T1000 (cell line): ENCODE measurements at regions not wholly inside any gene's neighbourhood (a gene's known extent, or its start where the extent isn't known, plus 50 kb on each side); places are given as distances from the start of the nearest gene placed in this dataset.
"Not testable (repeated sequence)": the region's sequence is repeated elsewhere in the genome, so short reads cannot be mapped to it uniquely, and the experiment has no call there.

Experiments used
- DNase-seq: peaks from one replicate; lab custom pipeline; 2025; ENCODE audit warnings: mixed read lengths; lab: John Stamatoyannopoulos, UW

DNA sequence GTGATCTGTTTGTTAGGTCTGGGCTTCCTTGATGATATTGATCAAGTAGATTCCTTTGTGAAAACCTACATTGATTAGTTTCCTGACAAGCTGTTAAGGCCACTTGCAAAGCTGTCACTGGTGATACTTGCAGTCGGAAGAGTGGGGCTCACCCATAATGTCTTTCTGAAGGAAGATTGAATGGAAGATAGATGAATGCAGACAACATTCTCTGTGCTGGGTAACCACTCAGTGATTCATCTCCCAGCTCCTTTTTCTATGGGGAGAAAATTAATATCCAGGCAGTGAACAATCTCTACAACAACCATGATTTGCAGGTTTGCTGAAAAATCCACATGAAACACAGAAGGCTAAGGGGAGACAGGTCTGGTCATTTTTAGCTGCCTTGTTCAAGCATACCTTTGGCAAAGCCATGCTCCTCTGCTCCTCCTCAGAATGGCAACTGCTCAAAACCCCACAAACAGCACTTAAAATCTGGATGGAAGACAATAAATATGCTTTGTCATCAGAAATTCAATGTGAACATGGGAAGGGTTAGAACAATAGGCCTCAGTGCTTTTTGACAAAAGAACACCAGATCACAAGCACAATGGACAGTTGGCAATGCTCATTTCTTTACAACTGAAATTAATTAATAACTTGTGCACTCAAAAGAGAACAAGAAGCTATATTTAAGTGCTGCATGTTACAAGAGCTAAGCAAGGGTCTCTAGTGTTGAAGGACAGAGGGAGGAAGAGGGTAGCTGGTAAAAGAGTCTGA is 495.4 kb downstream of the TOX3 start:
- no peak for DNase-seq

DNA sequence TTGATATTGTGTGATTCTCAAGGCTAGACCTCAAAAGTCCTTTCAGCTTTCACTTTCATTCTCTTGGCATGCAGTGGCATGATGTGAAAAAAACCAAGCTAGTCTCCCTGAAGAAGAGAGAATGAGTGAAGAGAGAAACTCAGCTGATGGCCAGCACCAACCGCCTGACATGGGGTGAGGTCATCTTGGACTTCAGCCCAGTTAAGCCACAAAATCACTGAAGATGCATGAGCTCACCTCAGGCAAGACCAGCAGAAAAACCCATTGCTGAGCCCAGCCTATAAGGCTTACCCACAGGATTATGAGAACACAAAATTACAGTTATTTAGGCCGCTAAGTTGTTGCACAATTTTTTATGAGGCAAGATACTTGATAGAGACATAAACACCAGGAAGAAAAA is 496.5 kb downstream of the TOX3 start:
- peak; percentile 36 for DNase-seq

DNA sequence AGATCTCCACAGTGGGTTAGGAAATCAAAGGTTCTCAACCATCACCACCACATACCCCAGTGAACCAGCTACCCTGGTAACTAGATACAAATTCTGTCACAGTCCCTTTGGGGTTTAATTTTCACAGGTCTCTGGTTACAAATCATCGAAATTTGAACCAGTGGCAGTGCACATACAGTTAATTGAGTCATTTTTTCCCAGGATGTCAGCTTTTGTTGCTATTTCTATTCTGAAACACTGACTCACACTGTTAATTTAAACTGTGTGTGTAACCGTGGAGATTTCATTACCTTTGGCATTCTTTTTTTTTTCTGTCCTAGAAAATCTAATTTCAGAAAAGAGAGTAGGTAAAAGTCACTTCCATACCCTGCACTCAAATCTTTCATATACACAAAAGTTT is 511.5 kb downstream of the TOX3 start:
- DNase-seq, result no peak

DNA sequence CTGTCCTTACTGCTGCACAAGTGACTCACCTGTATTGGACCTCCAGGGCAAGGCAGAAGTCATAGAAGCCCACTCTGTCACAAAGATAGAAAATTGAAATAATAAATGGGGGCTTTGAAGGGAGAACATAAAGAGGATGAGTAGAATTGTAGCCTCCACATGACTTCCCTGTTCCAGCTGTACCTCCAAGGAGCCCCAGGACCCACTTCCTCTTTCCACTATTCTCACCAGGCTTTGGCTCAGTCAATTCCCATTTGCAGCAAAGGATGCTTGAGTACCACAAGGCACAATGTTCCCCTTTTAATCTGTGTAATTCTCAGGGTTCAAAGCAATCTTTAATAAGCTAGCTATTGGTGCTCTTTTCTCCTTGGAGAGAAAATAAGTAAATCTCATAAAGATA is 512.1 kb downstream of the TOX3 start:
- no peak for DNase-seq

DNA sequence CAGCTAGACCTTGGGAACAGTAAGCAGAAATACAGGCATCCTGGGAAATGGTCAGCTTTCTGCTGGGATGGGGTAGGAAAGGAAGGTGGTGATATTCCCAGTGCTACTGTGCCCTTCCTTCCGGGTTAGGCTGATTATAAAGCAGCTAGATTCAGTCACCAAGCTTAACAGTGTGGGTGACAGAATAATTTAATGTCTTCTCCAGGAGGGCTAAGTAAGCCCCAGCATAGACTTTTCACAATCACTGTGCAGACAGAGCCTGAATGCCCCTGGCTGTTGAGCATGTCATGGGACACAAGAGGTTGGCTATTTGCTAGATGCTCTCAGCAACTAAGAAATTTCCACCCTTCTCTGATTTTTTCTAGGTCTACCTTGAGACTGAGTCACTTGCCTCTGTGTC is 513.0 kb downstream of the TOX3 start:
- no peak for DNase-seq

DNA sequence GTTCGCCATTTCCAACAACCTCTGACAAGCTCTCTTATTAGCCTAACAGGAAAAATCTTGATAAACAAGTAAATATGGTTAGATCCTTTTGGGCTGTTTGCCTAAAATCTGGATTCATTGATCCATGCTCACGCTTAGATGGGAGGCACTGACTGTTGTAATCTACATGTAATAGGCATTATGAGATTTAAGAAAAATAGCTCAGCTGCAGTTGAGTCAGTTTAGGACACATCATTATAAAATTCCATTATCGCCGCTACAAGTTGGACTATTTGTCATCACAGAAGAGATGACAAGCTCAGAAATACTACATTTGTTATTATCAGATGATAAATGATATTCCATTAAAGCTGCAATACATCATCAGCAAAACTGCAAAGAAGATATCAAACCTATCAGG is 524.0 kb downstream of the TOX3 start:
- no peak for DNase-seq

DNA sequence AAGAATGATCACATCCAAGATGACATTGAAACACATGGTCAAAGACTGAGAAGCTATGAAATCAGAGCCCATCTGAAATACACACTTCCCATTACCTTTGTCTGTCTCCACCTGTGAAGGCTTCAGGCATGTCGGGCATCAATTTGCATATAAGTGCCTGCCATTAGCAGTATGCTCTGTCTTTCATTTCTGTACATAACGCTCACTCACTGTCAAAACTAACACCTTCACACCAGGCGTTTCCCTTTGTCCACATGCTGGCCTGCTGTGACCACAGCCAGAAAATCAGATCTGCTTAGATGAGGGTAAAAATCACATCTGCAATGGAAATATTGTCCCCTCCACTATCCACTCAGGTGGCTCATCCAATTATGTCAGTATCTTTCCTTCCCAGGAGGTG is 524.8 kb downstream of the TOX3 start:
- DNase-seq, result no peak

DNA sequence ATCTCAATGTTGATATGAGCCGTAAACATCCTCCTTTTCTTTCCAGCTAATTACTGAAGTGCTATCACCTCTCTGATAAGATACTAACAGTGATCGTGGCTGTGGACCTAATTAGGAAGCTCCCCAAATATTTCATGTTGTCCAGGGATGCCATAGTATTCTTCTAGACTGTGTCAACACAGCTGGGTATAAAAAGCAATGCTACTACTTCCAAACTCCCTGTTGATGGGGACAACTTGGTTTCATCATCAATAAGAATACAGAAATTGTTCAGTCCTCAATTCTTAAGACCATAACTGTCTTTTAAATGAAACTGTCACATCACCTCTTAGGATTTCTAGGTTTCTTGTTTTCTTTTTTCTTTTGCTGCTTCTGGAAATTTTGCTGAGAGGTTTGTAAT is 530.6 kb downstream of the TOX3 start:
- DNase-seq, result no peak

DNA sequence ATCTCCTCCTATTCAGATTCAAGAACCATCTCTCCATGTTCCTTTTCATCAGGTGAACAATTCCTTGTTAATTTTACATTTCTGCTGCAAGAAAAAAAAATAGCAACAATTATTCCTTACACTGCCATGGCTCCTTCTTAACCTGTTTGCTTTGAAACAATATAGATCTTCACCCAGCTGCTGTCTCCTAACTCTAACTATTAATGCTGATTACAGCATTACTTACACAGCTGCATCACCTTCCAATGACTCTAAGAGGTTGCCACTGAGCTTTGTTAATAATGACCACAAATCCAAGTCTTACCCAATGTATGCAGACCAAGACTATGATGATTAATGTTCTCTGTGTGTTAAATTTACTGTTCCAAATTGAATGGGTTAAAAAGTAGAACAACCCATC is 541.4 kb downstream of the TOX3 start:
- DNase-seq, result no peak

DNA sequence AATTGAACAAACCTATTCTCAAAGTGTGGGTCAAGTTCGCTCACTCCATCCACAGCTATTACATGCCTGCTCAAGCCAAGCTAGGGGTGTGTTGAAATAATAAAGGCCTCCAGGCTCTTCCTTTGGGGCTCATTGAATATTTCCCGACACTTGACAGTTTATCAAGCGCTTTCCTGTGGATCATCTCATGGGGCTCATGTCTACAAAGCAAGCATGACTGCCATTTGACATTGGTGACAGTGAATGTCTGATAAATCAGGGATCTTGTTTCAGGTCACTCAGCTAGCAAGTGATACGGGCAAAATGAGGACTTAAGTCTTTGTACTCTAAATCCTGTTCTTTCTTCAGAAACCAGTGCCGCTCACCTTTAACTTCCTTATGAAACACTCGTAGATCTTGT is 542.6 kb downstream of the TOX3 start:
- no peak for DNase-seq

DNA sequence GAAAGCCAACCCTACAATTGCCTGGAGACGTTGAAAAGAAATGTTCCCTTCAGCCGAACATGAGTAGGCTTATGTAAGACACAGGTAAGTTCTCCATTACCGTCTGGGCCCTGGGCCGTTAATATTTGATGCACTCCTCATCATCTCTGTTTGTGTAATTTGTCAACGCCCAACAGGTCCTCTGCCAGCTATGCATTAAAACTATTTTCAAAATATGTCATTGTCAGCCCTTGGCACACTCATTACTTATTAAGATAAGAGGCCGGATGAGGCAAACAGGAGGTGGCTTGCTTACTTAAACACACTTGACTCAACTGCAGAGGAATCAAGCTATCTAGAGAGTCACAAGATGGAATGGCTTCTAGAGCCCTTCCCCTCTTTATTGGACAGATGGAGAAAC is 544.9 kb downstream of the TOX3 start:
- DNase-seq, result no peak

DNA sequence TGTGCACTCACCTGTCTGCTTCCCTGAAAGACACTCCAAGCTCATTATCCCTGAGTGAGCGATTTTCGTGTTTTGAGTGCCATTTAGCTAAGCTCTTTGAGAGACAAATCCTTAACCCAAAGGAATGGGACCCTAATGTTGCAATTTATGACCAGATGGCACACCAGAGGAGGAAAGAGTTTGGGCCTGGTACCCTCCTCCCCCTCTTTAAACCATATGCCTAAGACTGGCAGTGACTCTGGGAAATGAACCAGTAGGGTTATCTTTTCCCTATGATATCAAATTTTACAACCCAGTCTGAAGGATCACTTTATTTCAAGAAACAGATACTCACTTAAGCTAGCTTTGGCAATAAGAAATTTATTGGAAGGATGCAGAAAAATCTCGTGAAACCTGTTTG is 550.4 kb downstream of the TOX3 start:
- DNase-seq, result no peak

DNA sequence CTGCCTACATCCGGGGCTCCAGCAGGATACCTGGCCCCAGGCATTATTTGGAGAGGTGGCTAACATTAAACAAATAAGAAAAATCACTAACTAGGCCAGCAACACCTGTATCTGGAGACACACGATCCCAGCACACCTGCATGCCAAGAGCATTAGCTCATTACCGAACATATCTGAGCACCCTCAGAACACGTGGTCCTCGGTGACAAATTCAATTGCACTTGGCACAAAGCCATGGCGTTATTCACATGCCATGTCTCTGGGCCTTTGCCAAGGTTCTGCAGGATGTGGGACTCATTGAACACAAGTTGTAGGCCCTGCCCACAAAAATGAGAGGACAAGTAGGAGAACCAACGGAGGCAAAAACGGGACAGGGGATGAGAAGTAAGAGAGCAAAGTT is 552.3 kb downstream of the TOX3 start:
- no peak for DNase-seq

DNA sequence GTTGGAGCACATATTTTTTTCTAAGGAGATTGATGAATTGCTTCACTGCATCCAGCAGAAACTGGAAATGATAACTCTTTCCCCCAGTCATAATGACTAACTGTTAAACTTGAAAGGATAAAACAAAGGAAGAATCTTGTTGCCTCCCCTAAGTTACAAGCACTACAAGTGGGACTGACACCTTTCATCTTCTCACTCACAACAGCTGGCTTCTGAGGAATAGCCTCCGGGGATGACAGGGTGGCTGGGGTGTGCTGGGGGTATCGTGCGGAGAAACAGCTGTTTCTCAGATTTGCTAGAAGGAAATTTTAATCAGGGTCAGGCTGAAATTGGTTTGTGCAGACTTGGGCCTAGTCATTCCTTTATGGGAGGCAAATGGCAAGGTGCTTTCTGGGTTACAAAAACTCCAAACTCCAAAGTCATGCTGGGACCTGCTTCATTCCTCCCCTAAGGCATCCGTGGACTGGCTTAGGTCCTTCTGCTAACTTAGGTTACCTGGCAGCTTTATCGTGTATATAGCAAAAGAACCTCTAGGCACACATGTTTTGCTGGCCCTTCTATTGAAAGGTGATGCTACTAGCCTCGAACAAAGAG is 557.2 kb downstream of the TOX3 start:
- DNase-seq, result no peak

DNA sequence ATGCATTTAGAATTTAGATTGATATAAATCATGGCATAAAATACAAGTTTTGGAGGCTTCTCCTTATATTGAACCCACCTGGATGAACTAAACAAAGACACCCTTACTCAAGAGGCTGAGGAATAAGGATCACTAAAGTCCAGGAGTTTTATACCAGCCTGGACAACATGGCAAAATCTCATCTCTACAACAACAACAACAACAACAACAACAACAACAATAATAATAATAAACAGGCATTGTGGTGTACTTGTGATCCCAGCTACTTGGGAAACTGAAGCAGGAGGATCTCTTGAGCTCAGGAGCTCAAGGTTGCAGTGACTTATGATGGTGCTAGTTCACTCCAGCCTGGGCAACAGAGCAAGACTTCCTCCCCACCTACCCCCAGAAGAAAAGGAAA is 558.0 kb downstream of the TOX3 start:
- no peak for DNase-seq

DNA sequence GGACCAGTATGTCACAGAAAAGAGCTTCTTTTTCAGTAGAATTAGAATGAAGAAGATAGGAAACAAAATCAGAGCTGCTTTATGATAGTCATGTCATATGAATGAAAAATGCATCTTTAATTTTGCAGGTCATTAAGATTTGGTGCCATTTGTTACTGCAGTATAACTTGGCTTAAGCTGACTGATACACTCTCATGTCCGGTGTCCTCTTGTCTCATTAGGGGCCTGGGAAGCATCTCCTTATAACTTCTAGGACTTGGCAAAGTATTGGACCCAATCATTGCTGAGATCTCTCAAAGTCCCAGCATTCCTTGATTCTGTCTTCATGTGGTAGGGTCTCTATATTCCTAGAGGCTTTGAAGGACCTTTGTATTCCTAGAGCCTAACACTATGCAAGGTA is 559.4 kb downstream of the TOX3 start:
- DNase-seq, result no peak

DNA sequence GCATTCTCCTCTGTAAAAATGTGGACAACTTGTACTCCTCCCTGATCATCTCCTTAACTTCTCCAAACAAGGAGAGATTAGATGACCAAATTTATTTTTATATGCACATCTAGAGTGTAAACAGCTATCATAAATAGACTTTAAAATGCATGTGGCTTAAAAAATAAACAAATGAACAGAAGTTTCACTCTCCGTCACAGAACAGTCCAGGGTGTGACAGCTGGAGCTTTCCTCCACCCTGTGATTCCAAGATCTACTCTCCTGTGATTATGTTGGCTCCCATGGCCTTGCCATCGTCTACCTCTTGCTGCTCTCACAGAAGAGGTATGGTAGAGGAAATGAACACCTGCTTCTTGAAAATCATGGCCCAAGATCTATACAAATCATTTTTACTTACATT is 560.2 kb downstream of the TOX3 start:
- no peak for DNase-seq

DNA sequence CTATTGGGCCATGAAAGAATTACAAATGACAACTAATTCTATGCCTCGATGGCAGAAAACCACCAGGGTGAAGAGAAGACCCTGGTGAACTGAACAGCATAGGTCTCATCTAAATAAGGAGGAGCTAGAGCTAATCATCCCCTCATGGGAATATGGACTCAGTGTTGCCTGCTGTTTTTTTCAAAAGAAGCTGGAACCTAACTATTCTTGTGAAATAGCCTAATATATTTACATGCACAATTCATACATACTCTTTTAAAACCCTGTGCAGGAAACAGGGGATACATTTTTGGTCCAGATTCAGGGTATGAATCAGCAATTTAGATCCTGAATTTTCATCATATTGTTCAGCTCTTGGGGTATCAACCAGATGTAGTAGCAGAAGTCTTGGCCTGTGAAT is 560.6 kb downstream of the TOX3 start:
- no peak for DNase-seq

DNA sequence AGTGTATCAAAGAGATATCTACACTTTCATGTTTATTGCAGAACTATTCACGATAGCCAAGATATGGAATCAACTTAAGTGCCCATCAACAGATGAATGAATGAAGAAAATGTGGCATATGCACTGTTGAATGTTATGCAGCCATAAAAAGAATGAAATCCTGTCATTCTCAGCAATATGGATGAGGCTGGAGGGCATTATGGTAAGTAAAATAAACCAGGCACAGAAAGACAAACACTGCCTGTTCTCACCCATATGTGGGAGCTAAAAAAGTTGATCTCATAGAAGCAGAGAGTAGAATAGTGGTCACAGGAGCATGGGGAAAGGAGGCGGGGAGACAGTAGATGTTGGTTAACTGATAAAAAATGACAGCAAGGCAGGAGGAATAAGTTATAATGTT is 561.8 kb downstream of the TOX3 start:
- no peak for DNase-seq

DNA sequence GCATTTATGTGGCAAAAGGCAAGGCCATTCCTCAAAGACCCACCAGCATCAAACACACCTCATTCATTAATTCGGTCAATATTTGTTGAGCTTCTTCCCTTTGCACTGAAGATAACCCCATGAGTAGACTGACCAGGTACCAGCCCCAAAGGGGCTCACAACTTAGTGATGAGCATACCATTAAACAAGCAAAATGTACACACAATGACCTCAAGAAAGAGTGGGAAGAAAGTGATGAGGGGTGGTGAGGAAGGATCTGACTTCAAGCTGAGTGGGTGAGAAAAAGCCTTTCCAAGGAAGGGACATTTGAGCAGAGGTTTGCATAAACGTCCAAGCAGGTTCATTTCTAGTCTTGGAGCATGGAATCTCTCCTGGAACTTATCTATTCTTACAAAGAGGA is 562.5 kb downstream of the TOX3 start:
- DNase-seq, result no peak

DNA sequence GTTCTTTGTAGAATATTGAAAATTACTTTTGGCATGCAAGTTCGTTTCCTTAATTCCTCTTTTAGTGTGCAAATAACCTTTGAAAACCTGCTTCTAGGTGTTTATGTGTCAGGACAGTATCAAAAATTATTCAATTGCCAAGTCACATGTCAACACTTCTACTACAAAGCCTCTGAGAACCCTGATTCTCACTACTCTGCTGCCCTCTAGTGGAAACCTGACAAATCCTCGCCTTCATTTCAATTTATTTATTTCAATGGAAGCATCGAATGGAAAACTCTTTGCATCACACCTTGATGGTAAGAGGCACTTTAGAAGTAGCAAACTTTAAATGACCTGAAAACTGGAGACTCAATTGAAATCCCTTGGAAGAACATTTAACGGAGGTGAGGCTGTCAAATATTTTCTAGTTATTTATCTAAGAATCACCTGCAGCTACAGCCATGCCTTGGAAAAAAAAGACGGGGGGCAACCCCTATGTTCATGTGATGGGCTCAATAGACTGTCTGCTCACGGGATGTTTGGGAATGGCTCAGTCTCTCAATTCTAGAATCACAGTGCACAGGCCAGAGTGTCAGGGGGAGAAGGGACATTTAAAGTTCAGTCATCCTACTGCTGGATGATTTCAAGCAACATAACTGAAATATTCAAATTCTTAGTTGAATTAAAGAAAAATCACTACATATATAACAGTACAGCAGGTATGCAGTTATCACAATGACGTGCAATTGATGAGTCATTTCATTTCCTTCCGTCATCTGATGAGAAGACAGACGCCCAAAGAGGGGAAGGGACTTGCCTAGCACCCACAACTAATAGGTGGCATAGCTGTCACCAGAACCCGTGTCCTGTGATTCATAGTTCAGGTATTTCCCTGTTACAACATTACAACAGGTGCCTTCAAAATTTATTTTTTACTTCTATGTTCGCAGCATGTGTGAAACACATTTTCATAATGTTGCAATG is 563.9 kb downstream of the TOX3 start:
- no peak for DNase-seq

DNA sequence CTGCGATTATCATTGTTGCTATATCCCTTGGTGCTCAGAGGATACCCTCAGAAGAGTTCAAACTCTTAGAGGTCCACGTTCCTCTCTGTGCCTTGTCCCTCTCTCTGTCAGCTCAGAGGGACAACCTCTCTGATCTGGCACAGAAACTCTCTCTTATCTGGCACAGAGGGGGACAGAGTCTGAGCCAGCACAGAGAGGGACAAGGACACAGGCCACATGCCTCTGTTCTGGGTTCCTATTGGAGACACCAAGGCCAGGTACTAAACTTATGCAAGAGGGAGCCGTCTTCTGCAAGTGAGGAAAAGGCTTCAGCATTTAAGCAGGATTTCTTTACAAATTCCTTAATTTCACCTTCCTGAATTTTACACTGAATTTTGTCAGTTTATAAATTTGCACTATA is 565.2 kb downstream of the TOX3 start:
- DNase-seq, result no peak

DNA sequence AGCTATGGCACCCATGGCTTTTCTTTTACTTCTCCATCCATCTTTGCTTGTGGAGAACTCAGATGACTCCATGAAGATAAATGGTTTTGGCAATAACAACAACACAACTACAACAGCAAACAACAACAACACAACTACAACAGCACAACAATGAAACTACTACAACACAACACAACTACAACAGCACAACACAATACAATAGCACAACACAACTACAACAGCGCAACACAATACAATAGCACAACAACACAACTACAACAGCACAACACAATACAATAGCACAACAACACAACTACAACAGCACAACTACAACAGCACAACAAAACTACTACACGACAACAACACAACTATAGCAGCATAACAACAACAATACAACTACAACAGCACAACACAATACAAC is 569.4 kb downstream of the TOX3 start:
- not testable (repeated sequence) for DNase-seq
